ENCODE measurements at regions not wholly inside any gene's neighbourhood (a gene's known extent, or its start where the extent isn't known, plus 50 kb on each side); places are given as distances from the start of the nearest gene placed in this dataset.

- Histone ChIP-seq H3K9me3 (replicated peaks in 1 of 11) (peaks cover 30 to 50% (median 34%) of the 10 kb centered on the region in 11 experiments), H3K4me1 (peaks cover 0 to 14% (median 12%) of the 10 kb centered on the region in 10 experiments; a peak in 13 of 20 replicates), H4K20me1 (no peaks in the 10 kb centered on the region), H3K27me3 (no peaks in the 10 kb centered on the region), H3K4me3 (no peak overlapping the region), H3K9ac (no peak overlapping the region), H3K4me2 (no peak overlapping the region), H3K27ac (no peak overlapping the region), H3K36me3 (no peaks in the 10 kb centered on the region)
- no peak for TF ChIP-seq Cebpa-rat (IDR thresholded peaks at IDR 0.05)
Measured at GRCh38 chr5:4275232-4275631, 679.6 kb downstream of the IRX1 start.

GRCh38 chr5:4294878-4295277 lies 699.2 kb downstream of the IRX1 start:
- peak overlapping the region in 2 of 11 experiments; percentile 37 to 41; a peak in 2 of 22 replicates for H3K27ac ChIP-seq
- TF ChIP-seq Cebpa-rat (IDR thresholded peaks at IDR 0.05): no peak
- H3K4me3 ChIP-seq: no peak overlapping the region
- no peaks in the 10 kb centered on the region for H4K20me1 ChIP-seq
- no peaks in the 10 kb centered on the region for H3K27me3 ChIP-seq
- peak overlapping the region in 1 of 11 experiments; percentile 26; a peak in 1 of 22 replicates for H3K4me2 ChIP-seq
- H3K4me1 ChIP-seq: peaks cover 7 to 28% (median 19%) of the 10 kb centered on the region in 10 experiments
- no peak overlapping the region for H3K9ac ChIP-seq
- no peaks in the 10 kb centered on the region for H3K36me3 ChIP-seq
- no peaks in the 10 kb centered on the region for H3K9me3 ChIP-seq (replicated peaks in 1 of 11)

- Histone ChIP-seq H3K9me3 (replicated peaks in 1 of 11) (no peaks in the 10 kb centered on the region), H3K4me1 (peaks cover 0 to 19% (median 10%) of the 10 kb centered on the region in 10 experiments; a peak in 18 of 20 replicates), H3K4me2 (peak overlapping the region in 4 of 11 experiments; percentile 13 to 32 (median 20); a peak in 4 of 22 replicates), H3K9ac (peak overlapping the region in 1 of 11 experiments; percentile 15; a peak in 1 of 22 replicates), H3K4me3 (no peak overlapping the region), H3K27me3 (no peaks in the 10 kb centered on the region), H3K36me3 (no peaks in the 10 kb centered on the region), H4K20me1 (no peaks in the 10 kb centered on the region), H3K27ac (peak overlapping the region in 5 of 11 experiments; percentile 8 to 47 (median 37); a peak in 5 of 22 replicates)
- no peak for TF ChIP-seq Cebpa-rat (IDR thresholded peaks at IDR 0.05)
Measured at GRCh38 chr5:4295663-4296339, 700.2 kb downstream of the IRX1 start.

GRCh38 chr5:4306057-4306456 lies 710.4 kb downstream of the IRX1 start:
- Histone ChIP-seq H3K4me3 (no peak overlapping the region), H3K27ac (no peak overlapping the region), H3K27me3 (no peaks in the 10 kb centered on the region), H3K4me2 (no peak overlapping the region), H3K9me3 (replicated peaks in 1 of 11) (no peaks in the 10 kb centered on the region), H3K4me1 (no peaks in the 10 kb centered on the region), H4K20me1 (no peaks in the 10 kb centered on the region), H3K9ac (no peak overlapping the region), H3K36me3 (no peaks in the 10 kb centered on the region)
- no peak for TF ChIP-seq Cebpa-rat (IDR thresholded peaks at IDR 0.05)

DNA sequence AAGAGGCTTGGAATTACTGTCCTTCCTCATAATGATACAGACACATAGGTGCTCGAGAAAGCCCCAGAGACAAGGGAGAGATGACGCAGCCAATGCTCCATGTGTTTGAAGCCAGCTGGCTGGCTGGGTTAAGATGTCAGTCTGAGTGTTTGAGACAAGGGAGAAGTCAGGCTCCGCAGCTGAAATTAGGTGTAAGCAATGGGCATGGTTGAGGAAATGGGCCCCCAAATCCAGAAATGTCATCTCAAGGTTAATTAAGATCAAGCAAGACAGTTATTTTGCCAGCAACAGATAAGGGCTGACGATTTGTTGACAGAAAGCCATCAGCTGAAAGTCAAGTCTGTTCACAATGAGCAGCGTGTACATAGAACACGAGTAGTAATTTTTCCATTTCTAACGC lies 713.4 kb downstream of the IRX1 start:
- no peak overlapping the region for H3K27ac ChIP-seq
- H3K9ac ChIP-seq: no peak overlapping the region
- H3K4me2 ChIP-seq: no peak overlapping the region
- no peaks in the 10 kb centered on the region for H3K36me3 ChIP-seq
- H3K4me1 ChIP-seq: no peaks in the 10 kb centered on the region
- no peaks in the 10 kb centered on the region for H4K20me1 ChIP-seq
- no peak overlapping the region for H3K4me3 ChIP-seq
- H3K27me3 ChIP-seq: no peaks in the 10 kb centered on the region
- H3K9me3 ChIP-seq (replicated peaks in 1 of 11): no peaks in the 10 kb centered on the region
- TF ChIP-seq Cebpa-rat (IDR thresholded peaks at IDR 0.05): no peak

DNA sequence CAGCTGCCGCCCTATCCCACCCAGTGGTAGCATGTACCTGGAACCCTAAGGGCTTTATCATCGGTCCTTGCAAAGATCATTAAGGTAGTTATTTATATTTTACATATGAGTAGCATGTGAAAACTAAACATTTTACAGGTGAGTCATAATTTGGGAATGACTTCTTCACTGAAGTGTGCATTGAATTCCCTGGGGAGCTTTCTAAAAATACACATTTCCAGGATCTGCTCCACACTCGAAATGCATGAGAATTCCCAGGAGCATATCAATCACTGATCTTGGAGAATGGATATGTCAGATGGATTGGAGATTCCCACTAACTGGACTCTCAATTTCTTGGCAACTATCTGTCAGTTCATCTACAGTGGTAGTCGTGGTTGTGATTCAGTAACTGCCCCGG lies 717.5 kb downstream of the IRX1 start:
- Histone ChIP-seq H3K9ac (no peak overlapping the region), H3K9me3 (replicated peaks in 1 of 11) (no peaks in the 10 kb centered on the region; a peak in 1 of 22 replicates), H3K36me3 (no peaks in the 10 kb centered on the region), H3K4me1 (peaks cover 0 to 4% (median 3%) of the 10 kb centered on the region in 10 experiments; a peak in 8 of 20 replicates), H3K4me2 (no peak overlapping the region), H4K20me1 (no peaks in the 10 kb centered on the region), H3K27me3 (no peaks in the 10 kb centered on the region), H3K4me3 (no peak overlapping the region), H3K27ac (no peak overlapping the region)
- no peak for TF ChIP-seq Cebpa-rat (IDR thresholded peaks at IDR 0.05)

GRCh38 chr5:4319478-4320128 lies 724.0 kb downstream of the IRX1 start:
- no peak for TF ChIP-seq Cebpa-rat (IDR thresholded peaks at IDR 0.05)
- no peak overlapping the region for H3K4me2 ChIP-seq
- H3K36me3 ChIP-seq: no peaks in the 10 kb centered on the region
- H3K27me3 ChIP-seq: no peaks in the 10 kb centered on the region
- H3K4me1 ChIP-seq: peaks cover 0 to 7% (median 6%) of the 10 kb centered on the region in 10 experiments; a peak in 8 of 20 replicates
- H4K20me1 ChIP-seq: no peaks in the 10 kb centered on the region
- H3K27ac ChIP-seq: no peak overlapping the region
- peaks cover 5 to 19% (median 12%) of the 10 kb centered on the region in 11 experiments; a peak in 13 of 22 replicates for H3K9me3 ChIP-seq (replicated peaks in 1 of 11)
- H3K9ac ChIP-seq: no peak overlapping the region
- H3K4me3 ChIP-seq: no peak overlapping the region

DNA sequence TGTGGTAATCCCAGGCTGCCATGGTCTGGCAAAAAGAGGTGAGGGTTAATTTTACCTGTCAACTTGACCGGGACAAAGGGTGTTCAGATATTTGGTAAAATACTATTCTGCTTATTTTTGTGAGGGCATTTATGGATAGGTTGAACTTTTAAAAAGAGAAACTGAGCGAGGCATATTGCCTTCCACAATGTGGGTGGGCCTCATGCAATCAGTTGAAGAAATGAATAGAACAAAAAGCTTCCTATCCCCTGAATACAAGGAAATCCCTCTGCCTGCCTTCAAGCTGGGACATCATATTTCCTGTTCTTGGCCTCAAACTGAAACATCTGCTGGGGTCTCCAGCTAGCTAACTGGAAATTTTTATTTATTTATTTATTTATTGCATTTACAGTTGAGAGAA lies 734.7 kb downstream of the IRX1 start:
- Histone ChIP-seq H3K4me2 (no peak overlapping the region), H3K4me3 (no peak overlapping the region), H4K20me1 (no peaks in the 10 kb centered on the region), H3K36me3 (no peaks in the 10 kb centered on the region), H3K9ac (no peak overlapping the region), H3K27me3 (no peaks in the 10 kb centered on the region), H3K9me3 (replicated peaks in 1 of 11) (peaks cover 0 to 6% (median 0%) of the 10 kb centered on the region in 11 experiments; a peak in 1 of 22 replicates), H3K4me1 (no peaks in the 10 kb centered on the region), H3K27ac (no peak overlapping the region)
- no peak for TF ChIP-seq Cebpa-rat (IDR thresholded peaks at IDR 0.05)

GRCh38 chr5:4335078-4335477 lies 739.4 kb downstream of the IRX1 start:
- no peaks in the 10 kb centered on the region for H4K20me1 ChIP-seq
- H3K4me2 ChIP-seq: no peak overlapping the region
- no peak overlapping the region for H3K27ac ChIP-seq
- no peak for TF ChIP-seq Cebpa-rat (IDR thresholded peaks at IDR 0.05)
- H3K9ac ChIP-seq: no peak overlapping the region
- H3K4me1 ChIP-seq: no peaks in the 10 kb centered on the region
- H3K27me3 ChIP-seq: no peaks in the 10 kb centered on the region
- H3K36me3 ChIP-seq: no peaks in the 10 kb centered on the region
- peaks cover 0 to 12% (median 5%) of the 10 kb centered on the region in 11 experiments; a peak in 4 of 22 replicates for H3K9me3 ChIP-seq (replicated peaks in 1 of 11)
- no peak overlapping the region for H3K4me3 ChIP-seq

All from BLaER1 treated with 17β-estradiol and CSF1 and Interleukin-3, amounts not matched to agents 10 nM and 100 nM (cell line).